Upper lobe of left lung (tissue), 4 donors: ENCODE measurements at regions not wholly inside any gene's neighbourhood (a gene's known extent, or its start where the extent isn't known, plus 50 kb on each side); places are given as distances from the start of the nearest gene placed in this dataset.
"Not testable (repeated sequence)": the region's sequence is repeated elsewhere in the genome, so short reads cannot be mapped to it uniquely, and the experiment has no call there.

Experiments used
- POLR2A ChIP-seq, 4 donors: fragments of 450-650 bp; IDR thresholded peaks; one replicate each; pipeline ENCODE4 v1.5.1; 2016 to 2017; ENCODE audit warnings: antibody characterized with exemption in 4 of 4, mild to moderate bottlenecking in 2 of 4
- POLR2AphosphoS5 ChIP-seq, 2 donors: sonication (generic); formaldehyde crosslinking; IDR thresholded peaks; one replicate each; pipeline ENCODE4 v1.5.1; 2017; ENCODE audit warnings: antibody characterized with exemption in 2 of 2
- TF ChIP-seq, protein P1 (sequence below), 6 experiments: fragments of 450-650 bp in 4 of 6; fragments of 200-600 bp in 2 of 6; sonication (generic) in 2 of 6; IDR thresholded peaks; one replicate each; pipeline ENCODE4 v1.5.1; 2016 to 2019; ENCODE audit warnings: antibody characterized with exemption in 6 of 6

GRCh38 chr5:159812759-159813158 is 103.5 kb upstream of the ADRA1B start:
- TF ChIP-seq, protein P1, sequence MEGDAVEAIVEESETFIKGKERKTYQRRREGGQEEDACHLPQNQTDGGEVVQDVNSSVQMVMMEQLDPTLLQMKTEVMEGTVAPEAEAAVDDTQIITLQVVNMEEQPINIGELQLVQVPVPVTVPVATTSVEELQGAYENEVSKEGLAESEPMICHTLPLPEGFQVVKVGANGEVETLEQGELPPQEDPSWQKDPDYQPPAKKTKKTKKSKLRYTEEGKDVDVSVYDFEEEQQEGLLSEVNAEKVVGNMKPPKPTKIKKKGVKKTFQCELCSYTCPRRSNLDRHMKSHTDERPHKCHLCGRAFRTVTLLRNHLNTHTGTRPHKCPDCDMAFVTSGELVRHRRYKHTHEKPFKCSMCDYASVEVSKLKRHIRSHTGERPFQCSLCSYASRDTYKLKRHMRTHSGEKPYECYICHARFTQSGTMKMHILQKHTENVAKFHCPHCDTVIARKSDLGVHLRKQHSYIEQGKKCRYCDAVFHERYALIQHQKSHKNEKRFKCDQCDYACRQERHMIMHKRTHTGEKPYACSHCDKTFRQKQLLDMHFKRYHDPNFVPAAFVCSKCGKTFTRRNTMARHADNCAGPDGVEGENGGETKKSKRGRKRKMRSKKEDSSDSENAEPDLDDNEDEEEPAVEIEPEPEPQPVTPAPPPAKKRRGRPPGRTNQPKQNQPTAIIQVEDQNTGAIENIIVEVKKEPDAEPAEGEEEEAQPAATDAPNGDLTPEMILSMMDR (IDR thresholded peaks at IDR 0.05): not testable (repeated sequence)
- TF ChIP-seq POLR2A, POLR2AphosphoS5 (IDR thresholded peaks at IDR 0.05): not testable (repeated sequence)
